ENCODE measurements at regions not wholly inside any gene's neighbourhood (a gene's known extent, or its start where the extent isn't known, plus 50 kb on each side); places are given as distances from the start of the nearest gene placed in this dataset.

- TF ChIP-seq CTCF (conservative IDR thresholded peaks at IDR 0.05) (no peak), EZH2 (IDR thresholded peaks at IDR 0.05; ENCODE audit: low read depth) (no peak)
Observed at GRCh38 chr18:65526099-65526498, 224.7 kb upstream of the CDH7 start.

Data from PC-9 (cell line).